SK-N-SH (cell line): ENCODE measurements at regions not wholly inside any gene's neighbourhood (a gene's known extent, or its start where the extent isn't known, plus 50 kb on each side); places are given as distances from the start of the nearest gene placed in this dataset.

ENCODE experiments used
- CTCF ChIP-seq: fragments of 200-600 bp; sonication (generic); IDR thresholded peaks from 2 replicates; pipeline ENCODE4 v1.6.1; 2017; ENCODE audit warnings: antibody characterized with exemption, mild to moderate bottlenecking, moderate library complexity
- POLR2AphosphoS5 ChIP-seq: IDR thresholded peaks from 2 replicates; pipeline ENCODE4 v1.6.1; 2012; ENCODE audit warnings: low read depth, low read length
- SMC3 ChIP-seq: IDR thresholded peaks from 2 replicates; pipeline ENCODE4 v1.6.1; 2012; ENCODE audit warnings: low read depth, low read length, improper control_type of control experiment
- USF1 ChIP-seq: IDR thresholded peaks from 2 replicates; pipeline ENCODE4 v1.4.0; 2012; ENCODE audit warnings: low read depth, borderline replicate concordance

GRCh38 chr1:193905288-193906085 is 719.1 kb upstream of the B3GALT2 start:
- TF ChIP-seq SMC3 (no peak), POLR2AphosphoS5 (no peak), CTCF (no peak), USF1 (no peak)
